Neural cell (in vitro differentiated cells): ENCODE measurements at regions not wholly inside any gene's neighbourhood (a gene's known extent, or its start where the extent isn't known, plus 50 kb on each side); places are given as distances from the start of the nearest gene placed in this dataset.

Experiments
- H2AFZ ChIP-seq: fragments of 200-600, 300-800 bp; sonication (generic), shearing (Covaris generic); 2 replicates; pipeline ENCODE4 v1.6.0; 2014; ENCODE audit warnings: low read depth, mild to moderate bottlenecking, antibody characterized with exemption, low read length, moderate library complexity
- H3F3A ChIP-seq: fragments of 200-600 bp; shearing (Covaris generic); 2 replicates; pipeline ENCODE4 v1.6.1; 2016; ENCODE audit warnings: mild to moderate bottlenecking, moderate library complexity, mixed read lengths, antibody characterized with exemption, low read length; ENCODE audit not compliant: insufficient read depth, poor library complexity, severe bottlenecking
- H3K27ac ChIP-seq: fragments of 200-600, 300-800 bp; sonication (generic), shearing (Covaris generic); 2 replicates; pipeline ENCODE4 v1.5.1; 2014; ENCODE audit warnings: mild to moderate bottlenecking, low read length, moderate library complexity
- H3K27me3 ChIP-seq: fragments of 300-800, 200-600 bp; sonication (generic), shearing (Covaris generic); 2 replicates; pipeline ENCODE4 v1.6.0; 2014; ENCODE audit warnings: mild to moderate bottlenecking, low read depth, low read length, moderate library complexity; ENCODE audit not compliant: insufficient read depth
- H3K36me3 ChIP-seq: fragments of 300-800, 200-600 bp; sonication (generic), shearing (Covaris generic); 2 replicates; pipeline ENCODE4 v1.5.1; 2014; ENCODE audit warnings: mild to moderate bottlenecking, antibody characterized with exemption, low read length, moderate library complexity; ENCODE audit not compliant: insufficient read depth
- H3K4me2 ChIP-seq: fragments of 300-800, 200-600 bp; sonication (generic), shearing (Covaris generic); 2 replicates; pipeline ENCODE4 v1.6.0; 2014; ENCODE audit warnings: mild to moderate bottlenecking, low read length
- H3K4me3 ChIP-seq: fragments of 300-800, 200-600 bp; sonication (generic), shearing (Covaris generic); 2 replicates; pipeline ENCODE4 v1.5.1; 2014; ENCODE audit warnings: mild to moderate bottlenecking, low read length, moderate library complexity
- H3K79me2 ChIP-seq: fragments of 200-600 bp; shearing (Covaris generic); replicated peaks from 2 replicates; pipeline ENCODE4 v1.6.0; 2014; ENCODE audit warnings: mild to moderate bottlenecking, low read length, moderate library complexity; ENCODE audit not compliant: insufficient read depth
- H3K9ac ChIP-seq: fragments of 300-800, 200-600 bp; sonication (generic), shearing (Covaris generic); 2 replicates; pipeline ENCODE4 v1.6.1; 2016; ENCODE audit warnings: mild to moderate bottlenecking, low read length, mixed read lengths
- H3K9me2 ChIP-seq: fragments of 200-600 bp; shearing (Covaris generic); 2 replicates; pipeline ENCODE4 v1.6.1; 2016; ENCODE audit warnings: mild to moderate bottlenecking, low read length, mixed read lengths; ENCODE audit not compliant: insufficient read depth
- H3K9me3 ChIP-seq: fragments of 200-600, 300-800 bp; sonication (generic), shearing (Covaris generic); 2 replicates; pipeline ENCODE4 v1.6.1; 2016; ENCODE audit warnings: mild to moderate bottlenecking, mixed run types, low read length, moderate library complexity, mixed read lengths
- H4K20me1 ChIP-seq: fragments of 200-600 bp; shearing (Covaris generic); 2 replicates; pipeline ENCODE4 v1.6.1; 2016; ENCODE audit warnings: mild to moderate bottlenecking, mixed run types; ENCODE audit not compliant: insufficient read depth
- EP300 ChIP-seq: fragments of 450-650 bp; conservative IDR thresholded peaks from 2 replicates; pipeline ENCODE4 v1.6.1; 2014; ENCODE audit warnings: antibody characterized with exemption, mild to moderate bottlenecking, moderate library complexity; ENCODE audit not compliant: poor library complexity, severe bottlenecking
- EZH2 ChIP-seq: fragments of 200-600, 300-800 bp; shearing (Covaris generic), sonication (generic); IDR thresholded peaks from 2 replicates; pipeline ENCODE4 v1.6.1; 2014; ENCODE audit warnings: antibody characterized with exemption, low read length, borderline replicate concordance, mild to moderate bottlenecking; ENCODE audit not compliant: insufficient read depth, poor library complexity, severe bottlenecking
- MXI1 ChIP-seq: fragments of 450-650 bp; conservative IDR thresholded peaks from 2 replicates; pipeline ENCODE4 v1.6.1; 2014; ENCODE audit warnings: antibody characterized with exemption, mild to moderate bottlenecking; ENCODE audit not compliant: poor library complexity, severe bottlenecking
- POLR2AphosphoS5 ChIP-seq: IDR thresholded peaks from 2 replicates; pipeline ENCODE4 v1.6.1; 2012
- RAD21 ChIP-seq: fragments of 450-650 bp; conservative IDR thresholded peaks from 2 replicates; pipeline ENCODE4 v1.6.1; 2014; ENCODE audit warnings: antibody characterized with exemption, mild to moderate bottlenecking, moderate library complexity
- SMC3 ChIP-seq: fragments of 450-650 bp; conservative IDR thresholded peaks from 2 replicates; pipeline ENCODE4 v1.6.1; 2014; ENCODE audit warnings: antibody characterized with exemption, mild to moderate bottlenecking, moderate library complexity; ENCODE audit not compliant: poor library complexity
- TAF1 ChIP-seq: IDR thresholded peaks from 2 replicates; pipeline ENCODE4 v1.6.1; 2012; ENCODE audit warnings: low read depth
- TF ChIP-seq, protein P1 (sequence below): fragments of 450-650 bp; IDR thresholded peaks from 2 replicates; pipeline ENCODE4 v1.5.1; 2014; ENCODE audit warnings: antibody characterized with exemption, mild to moderate bottlenecking, moderate library complexity; ENCODE audit not compliant: poor library complexity, severe bottlenecking
- TF ChIP-seq, protein P2 (sequence below): IDR thresholded peaks from 2 replicates; pipeline ENCODE4 v1.6.1; 2012; ENCODE audit warnings: borderline replicate concordance

DNA sequence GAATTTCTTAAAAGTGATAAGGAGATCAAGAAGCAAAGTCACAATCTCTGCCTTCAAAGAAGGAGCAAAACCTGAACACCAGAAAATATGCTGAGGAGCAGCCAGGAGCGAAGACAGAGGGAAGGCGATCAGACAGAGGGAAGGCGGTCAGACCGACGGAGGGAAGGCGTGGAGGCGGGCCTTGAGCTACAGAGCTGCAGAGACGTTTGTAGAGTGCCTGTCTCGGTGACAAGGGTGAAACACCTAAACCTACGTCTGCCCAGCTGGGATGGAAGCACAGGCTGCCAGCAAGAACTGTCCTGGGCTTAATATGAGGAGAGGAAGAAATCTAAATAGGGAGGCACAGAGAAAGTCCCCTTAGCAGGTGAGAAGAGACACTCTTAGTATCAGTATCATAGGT lies 476.0 kb downstream of the OCA2 start:
- Histone ChIP-seq H3K79me2 (no peaks in the 10 kb centered on the region), H3K4me2 (no peak overlapping the region), H3K4me3 (no peak overlapping the region), H3K27ac (no peak overlapping the region), H4K20me1 (no peaks in the 10 kb centered on the region), H3K9ac (no peak overlapping the region), H2AFZ (no peak overlapping the region), H3K36me3 (no peaks in the 10 kb centered on the region), H3K27me3 (no peaks in the 10 kb centered on the region), H3K9me3 (no peaks in the 10 kb centered on the region), H3K9me2 (no peaks in the 10 kb centered on the region), H3F3A (no peaks in the 10 kb centered on the region)
- TF ChIP-seq MXI1 (no peak), EZH2 (no peak)

DNA sequence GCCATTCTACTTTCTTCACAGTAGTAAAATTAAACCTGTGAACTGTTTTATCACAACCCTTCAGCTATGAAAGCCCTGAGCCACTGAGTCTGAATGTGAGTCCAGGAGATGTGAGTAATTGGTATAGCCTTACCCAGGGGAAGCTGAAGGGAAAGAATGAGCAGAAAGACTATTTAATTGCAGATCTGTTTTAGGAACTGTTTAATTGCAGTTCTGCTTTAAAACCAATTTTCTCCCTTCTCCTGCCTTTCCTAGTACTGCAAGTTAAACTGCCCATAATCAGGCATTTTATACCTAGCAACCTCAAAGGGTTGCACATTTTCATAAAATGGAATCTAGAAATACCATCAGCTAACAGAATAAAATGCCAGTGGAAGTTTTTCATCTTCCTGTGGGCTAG lies 476.7 kb downstream of the OCA2 start:
- Histone ChIP-seq H3K36me3 (no peaks in the 10 kb centered on the region), H3K4me3 (no peak overlapping the region), H3K9me3 (no peaks in the 10 kb centered on the region), H4K20me1 (no peaks in the 10 kb centered on the region), H3F3A (no peaks in the 10 kb centered on the region), H2AFZ (no peak overlapping the region), H3K79me2 (no peaks in the 10 kb centered on the region), H3K27me3 (no peaks in the 10 kb centered on the region), H3K9me2 (no peaks in the 10 kb centered on the region), H3K27ac (no peak overlapping the region), H3K9ac (no peak overlapping the region), H3K4me2 (no peak overlapping the region)
- TF ChIP-seq POLR2AphosphoS5: no peak
- no peak for TF ChIP-seq SMC3
- TF ChIP-seq, protein P1, sequence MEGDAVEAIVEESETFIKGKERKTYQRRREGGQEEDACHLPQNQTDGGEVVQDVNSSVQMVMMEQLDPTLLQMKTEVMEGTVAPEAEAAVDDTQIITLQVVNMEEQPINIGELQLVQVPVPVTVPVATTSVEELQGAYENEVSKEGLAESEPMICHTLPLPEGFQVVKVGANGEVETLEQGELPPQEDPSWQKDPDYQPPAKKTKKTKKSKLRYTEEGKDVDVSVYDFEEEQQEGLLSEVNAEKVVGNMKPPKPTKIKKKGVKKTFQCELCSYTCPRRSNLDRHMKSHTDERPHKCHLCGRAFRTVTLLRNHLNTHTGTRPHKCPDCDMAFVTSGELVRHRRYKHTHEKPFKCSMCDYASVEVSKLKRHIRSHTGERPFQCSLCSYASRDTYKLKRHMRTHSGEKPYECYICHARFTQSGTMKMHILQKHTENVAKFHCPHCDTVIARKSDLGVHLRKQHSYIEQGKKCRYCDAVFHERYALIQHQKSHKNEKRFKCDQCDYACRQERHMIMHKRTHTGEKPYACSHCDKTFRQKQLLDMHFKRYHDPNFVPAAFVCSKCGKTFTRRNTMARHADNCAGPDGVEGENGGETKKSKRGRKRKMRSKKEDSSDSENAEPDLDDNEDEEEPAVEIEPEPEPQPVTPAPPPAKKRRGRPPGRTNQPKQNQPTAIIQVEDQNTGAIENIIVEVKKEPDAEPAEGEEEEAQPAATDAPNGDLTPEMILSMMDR: no peak
- no peak for TF ChIP-seq MXI1
- TF ChIP-seq TAF1: no peak
- TF ChIP-seq, protein P2, sequence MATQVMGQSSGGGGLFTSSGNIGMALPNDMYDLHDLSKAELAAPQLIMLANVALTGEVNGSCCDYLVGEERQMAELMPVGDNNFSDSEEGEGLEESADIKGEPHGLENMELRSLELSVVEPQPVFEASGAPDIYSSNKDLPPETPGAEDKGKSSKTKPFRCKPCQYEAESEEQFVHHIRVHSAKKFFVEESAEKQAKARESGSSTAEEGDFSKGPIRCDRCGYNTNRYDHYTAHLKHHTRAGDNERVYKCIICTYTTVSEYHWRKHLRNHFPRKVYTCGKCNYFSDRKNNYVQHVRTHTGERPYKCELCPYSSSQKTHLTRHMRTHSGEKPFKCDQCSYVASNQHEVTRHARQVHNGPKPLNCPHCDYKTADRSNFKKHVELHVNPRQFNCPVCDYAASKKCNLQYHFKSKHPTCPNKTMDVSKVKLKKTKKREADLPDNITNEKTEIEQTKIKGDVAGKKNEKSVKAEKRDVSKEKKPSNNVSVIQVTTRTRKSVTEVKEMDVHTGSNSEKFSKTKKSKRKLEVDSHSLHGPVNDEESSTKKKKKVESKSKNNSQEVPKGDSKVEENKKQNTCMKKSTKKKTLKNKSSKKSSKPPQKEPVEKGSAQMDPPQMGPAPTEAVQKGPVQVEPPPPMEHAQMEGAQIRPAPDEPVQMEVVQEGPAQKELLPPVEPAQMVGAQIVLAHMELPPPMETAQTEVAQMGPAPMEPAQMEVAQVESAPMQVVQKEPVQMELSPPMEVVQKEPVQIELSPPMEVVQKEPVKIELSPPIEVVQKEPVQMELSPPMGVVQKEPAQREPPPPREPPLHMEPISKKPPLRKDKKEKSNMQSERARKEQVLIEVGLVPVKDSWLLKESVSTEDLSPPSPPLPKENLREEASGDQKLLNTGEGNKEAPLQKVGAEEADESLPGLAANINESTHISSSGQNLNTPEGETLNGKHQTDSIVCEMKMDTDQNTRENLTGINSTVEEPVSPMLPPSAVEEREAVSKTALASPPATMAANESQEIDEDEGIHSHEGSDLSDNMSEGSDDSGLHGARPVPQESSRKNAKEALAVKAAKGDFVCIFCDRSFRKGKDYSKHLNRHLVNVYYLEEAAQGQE: no peak
- no peak for TF ChIP-seq EZH2
- TF ChIP-seq EP300: no peak
- TF ChIP-seq RAD21: no peak

DNA sequence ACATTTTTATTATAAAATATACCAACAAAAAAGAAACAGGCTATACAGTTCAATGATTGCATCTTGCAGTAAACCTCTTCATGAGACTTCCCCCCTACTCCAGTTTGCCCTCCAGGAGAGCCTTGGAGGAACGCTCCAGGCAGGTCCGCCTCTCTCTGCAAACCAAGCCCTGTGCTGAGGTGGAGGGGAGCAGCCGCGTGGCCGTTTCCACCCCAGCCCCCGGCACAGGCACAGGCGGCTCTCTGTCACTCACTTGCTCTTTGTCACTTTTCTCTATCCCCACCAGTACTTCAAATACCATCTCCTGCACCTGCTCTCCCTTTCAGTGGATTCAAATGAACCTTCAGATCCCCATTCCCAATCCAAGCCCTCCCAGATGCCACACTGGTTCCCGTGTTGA lies 479.9 kb downstream of the OCA2 start:
- no peaks in the 10 kb centered on the region for H3F3A ChIP-seq
- H3K9me2 ChIP-seq: no peaks in the 10 kb centered on the region
- H2AFZ ChIP-seq: no peak overlapping the region
- no peaks in the 10 kb centered on the region for H3K79me2 ChIP-seq
- no peaks in the 10 kb centered on the region for H3K36me3 ChIP-seq
- no peak overlapping the region for H3K27ac ChIP-seq
- TF ChIP-seq, protein P2: no peak
- H3K27me3 ChIP-seq: no peaks in the 10 kb centered on the region
- H4K20me1 ChIP-seq: no peaks in the 10 kb centered on the region
- H3K9me3 ChIP-seq: no peaks in the 10 kb centered on the region
- no peak overlapping the region for H3K4me3 ChIP-seq
- H3K4me2 ChIP-seq: no peak overlapping the region
- H3K9ac ChIP-seq: no peak overlapping the region
